ENCODE measurements at regions not wholly inside any gene's neighbourhood (a gene's known extent, or its start where the extent isn't known, plus 50 kb on each side); places are given as distances from the start of the nearest gene placed in this dataset.

GRCh38 chr22:34019190-34019845 lies 99.0 kb upstream of the LARGE1 start (continued):
- TF ChIP-seq TCF7L2 (IDR thresholded peaks at IDR 0.05; ENCODE audit: borderline replicate concordance, extremely low read depth, insufficient read depth, insufficient read length) = no peak
- TF ChIP-seq FOSL1 (IDR thresholded peaks at IDR 0.05; ENCODE audit: low read depth) = no peak
- TF ChIP-seq YY1 (IDR thresholded peaks at IDR 0.05; ENCODE audit: extremely low read depth, insufficient replicate concordance, low read depth, low read length) = no peak
- TF ChIP-seq CBX3 (IDR thresholded peaks at IDR 0.05; ENCODE audit: low read depth) = no peak
- no peak for TF ChIP-seq EZH2phosphoT487 (IDR thresholded peaks at IDR 0.05; ENCODE audit: borderline replicate concordance)

- no peak overlapping the region for H3K4me2 ChIP-seq (ENCODE audit: low read length)
- no peak overlapping the region for H3K4me3 ChIP-seq (replicated peaks in 1 of 2; ENCODE audit: low read depth in 1 of 2, low read length in 2 of 2)
- no peaks in the 10 kb centered on the region for H3K9me2 ChIP-seq (ENCODE audit: insufficient read depth)
- no peaks in the 10 kb centered on the region for H3K79me2 ChIP-seq (ENCODE audit: insufficient read depth, low read length)
- ChIA-PET CTCF (no interaction called here), RAD21 (ENCODE audit: low non-redundant PET in 1 of 2, low total read pairs in 2 of 2, uncharacterized antibody in 2 of 2, unreplicated experiment in 2 of 2) (no interaction called here), POLR2A (no interaction called here)
- DNase-seq (ENCODE audit: low read depth, low spot score) (no peak), ATAC-seq (no peak)
- H3K27ac ChIP-seq (ENCODE audit: low read depth, low read length) = no peak overlapping the region
- intact Hi-C loops (cut with micrococcal nuclease) = no loop called here
- H2AFZ ChIP-seq (ENCODE audit: low read depth, low read length, poor library complexity, severe bottlenecking) = no peak overlapping the region
- no peak overlapping the region for H3K9ac ChIP-seq (ENCODE audit: low read length)
- H3K4me1 ChIP-seq (ENCODE audit: control insufficient read depth in 1 of 2, insufficient read depth in 2 of 2, low read length in 2 of 2) = no peaks in the 10 kb centered on the region
- H3K36me3 ChIP-seq (ENCODE audit: control insufficient read depth in 1 of 2, insufficient read depth in 2 of 2, low read length in 2 of 2) = no peaks in the 10 kb centered on the region
- no TSS peak for BruUV-seq (replicated peaks)
- H4K20me1 ChIP-seq (ENCODE audit: insufficient read depth) = no peaks in the 10 kb centered on the region
- TF ChIP-seq ZFX (IDR thresholded peaks at IDR 0.05) = no peak
- no peak for TF ChIP-seq POLR2A (IDR thresholded peaks at IDR 0.05; ENCODE audit: borderline replicate concordance, extremely low read depth, insufficient read depth, insufficient read length)
- no peak for TF ChIP-seq EZH2phosphoT487 (IDR thresholded peaks at IDR 0.05; ENCODE audit: borderline replicate concordance)
- no peak for TF ChIP-seq EZH2 (IDR thresholded peaks at IDR 0.05)
- no peak for TF ChIP-seq ZNF274 (IDR thresholded peaks at IDR 0.05; ENCODE audit: low read depth, low read length)
- TF ChIP-seq FOSL1 (IDR thresholded peaks at IDR 0.05; ENCODE audit: low read depth) = no peak
- TF ChIP-seq JUND (IDR thresholded peaks at IDR 0.05) = no peak
- no peak for TF ChIP-seq YY1 (IDR thresholded peaks at IDR 0.05; ENCODE audit: extremely low read depth, insufficient replicate concordance, low read depth, low read length)
- TF ChIP-seq SRF (IDR thresholded peaks at IDR 0.05; ENCODE audit: low read depth) = no peak
- TF ChIP-seq RAD21 (IDR thresholded peaks at IDR 0.05; ENCODE audit: low read depth) = no peak
- no peak for TF ChIP-seq MAX (IDR thresholded peaks at IDR 0.05)
- TF ChIP-seq SIN3A (IDR thresholded peaks at IDR 0.05; ENCODE audit: low read depth) = no peak
- TF ChIP-seq CTCF (IDR thresholded peaks at IDR 0.05 in 2 of 3, conservative IDR thresholded peaks at IDR 0.05 in 1 of 3; ENCODE audit: borderline replicate concordance in 1 of 3, insufficient read depth in 1 of 3, low read depth in 2 of 3, low read length in 2 of 3) = no peak
- TF ChIP-seq ELF1 (IDR thresholded peaks at IDR 0.05; ENCODE audit: borderline replicate concordance, low read depth) = no peak
- peaks cover 11 to 30% of the 10 kb centered on the region in 2 experiments; a peak in 2 of 4 replicates for H3K9me3 ChIP-seq (ENCODE audit: control insufficient read depth in 1 of 2, insufficient read depth in 1 of 2, low read depth in 1 of 2, low read length in 2 of 2)
- no peaks in the 10 kb centered on the region for H3K27me3 ChIP-seq (ENCODE audit: insufficient read depth, low read length)
Measured at GRCh38 chr22:34035209-34035608, 114.9 kb upstream of the LARGE1 start.
